GM12878 (cell line): ENCODE measurements at regions not wholly inside any gene's neighbourhood (a gene's known extent, or its start where the extent isn't known, plus 50 kb on each side); places are given as distances from the start of the nearest gene placed in this dataset.

Experiments
- ATAC-seq: fragments of 200-7000 bp; cut with Tn5 transposase; 3 replicates; pipeline ENCODE4 v1.9.1; 2020; ENCODE audit warnings: mild to moderate bottlenecking, moderate library complexity
- BruUV-seq: library from RNA; stranded (reverse); fragments of 400-500 nt; replicated peaks from 2 replicates; lab custom pipeline; 2021; lab: Mats Ljungman, UMichigan
- CTCF ChIA-PET: fragments of 300-600 bp; sonication (Branson Sonifier 250); formaldehyde crosslinking; extraction: SDS; loops from one replicate; lab custom pipeline; 2021; ENCODE audit warnings: inconsistent platforms; lab: Yijun Ruan, JAX
- POLR2A ChIA-PET: fragments of 350-600 bp; formaldehyde crosslinking; extraction: SDS; loops from one replicate; lab custom pipeline; 2021; ENCODE audit warnings: inconsistent platforms; lab: Charles Lee
- RAD21 ChIA-PET: fragments of 300-600 bp; sonication (Branson Sonifier 250); formaldehyde crosslinking; loops from one replicate; lab custom pipeline; 2023; ENCODE audit warnings: antibody characterized with exemption; ENCODE audit not compliant: unreplicated experiment; lab: Charles Lee
- SMC1A ChIA-PET: fragments of 300-600 bp; sonication (Branson Sonifier 250); formaldehyde crosslinking; loops from one replicate; lab custom pipeline; 2023; ENCODE audit not compliant: unreplicated experiment, uncharacterized antibody; lab: Charles Lee
- DNase-seq: peaks from one replicate; pipeline ENCODE4 v3.0.0-alpha.2; 2011; ENCODE audit warnings: low read depth, low spot score
- FAIRE-seq: peaks from 3 replicates; lab custom pipeline; 2011; peaks lifted over from hg19 to GRCh38; lab: Jason Lieb, UNC
- H2AFZ ChIP-seq: 2 replicates; pipeline ENCODE4 v1.6.0; 2011; ENCODE audit warnings: low read depth, low read length, control low read depth; ENCODE audit not compliant: control insufficient read depth
- H3K27ac ChIP-seq: 2 replicates; pipeline ENCODE4 v1.5.1; 2011; ENCODE audit warnings: control low read depth; ENCODE audit not compliant: control insufficient read depth, insufficient read depth
- H3K27me3 ChIP-seq, 2 experiments: replicated peaks in 1 of 2; 2 replicates each; pipeline versions ENCODE4 v1.6.0 to v1.6.1; 2011; ENCODE audit warnings: low read length in 1 of 2; ENCODE audit not compliant: control insufficient read depth in 2 of 2, insufficient read depth in 2 of 2
- H3K36me3 ChIP-seq, 2 experiments: 2 replicates each; pipeline ENCODE4 v1.5.1; 2011; ENCODE audit warnings: low read length in 1 of 2; ENCODE audit not compliant: control insufficient read depth in 2 of 2, insufficient read depth in 2 of 2
- H3K4me1 ChIP-seq: 2 replicates; pipeline ENCODE4 v1.6.1; 2011; ENCODE audit warnings: mild to moderate bottlenecking, low read length, moderate library complexity, mixed read lengths; ENCODE audit not compliant: control insufficient read depth, insufficient read depth
- H3K4me2 ChIP-seq: 2 replicates; pipeline ENCODE4 v1.6.0; 2011; ENCODE audit warnings: control low read depth; ENCODE audit not compliant: control insufficient read depth, insufficient read depth
- H3K4me3 ChIP-seq: fragments of 200-600 bp; sonication (generic); 2 replicates; pipeline ENCODE4 v1.5.1; 2016
- H3K79me2 ChIP-seq: 2 replicates; pipeline ENCODE4 v1.6.0; 2011; ENCODE audit warnings: low read length; ENCODE audit not compliant: control insufficient read depth, insufficient read depth
- H3K9ac ChIP-seq: 2 replicates; pipeline ENCODE4 v1.8.0; 2011; ENCODE audit warnings: low read length, control low read depth, mixed read lengths; ENCODE audit not compliant: control insufficient read depth, insufficient read depth
- H3K9me3 ChIP-seq: replicated peaks from 3 replicates; pipeline ENCODE4 v1.5.1; 2011; ENCODE audit warnings: mild to moderate bottlenecking, low read length; ENCODE audit not compliant: control insufficient read depth, insufficient read depth
- H4K20me1 ChIP-seq: 2 replicates; pipeline ENCODE4 v1.6.0; 2011; ENCODE audit not compliant: control insufficient read depth, insufficient read depth
- EP300 ChIP-seq, 2 experiments: fragments of 150-350 bp in 1 of 2; IDR thresholded peaks; 2 replicates each; pipeline ENCODE4 v1.6.1; 2011 to 2012; ENCODE audit warnings: low read depth in 2 of 2, low read length in 2 of 2, borderline replicate concordance in 1 of 2, improper control_type of control experiment in 1 of 2, inconsistent platforms in 1 of 2; ENCODE audit not compliant: control insufficient read depth in 1 of 2
- ESRRA ChIP-seq: IDR thresholded peaks from 2 replicates; pipeline ENCODE4 v1.6.1; 2012; ENCODE audit warnings: mild to moderate bottlenecking, low read length, improper control_type of control experiment
- HSF1 ChIP-seq: fragments of 150-350 bp; IDR thresholded peaks from 2 replicates; pipeline ENCODE4 v1.6.1; 2014; ENCODE audit warnings: mild to moderate bottlenecking, low read depth, low read length
- IKZF2 ChIP-seq, 2 experiments: fragments of 450-650 bp; IDR thresholded peaks; 2 replicates each; pipeline ENCODE4 v1.6.1; 2017; ENCODE audit warnings: mild to moderate bottlenecking in 2 of 2, moderate library complexity in 2 of 2
- NFIC ChIP-seq: IDR thresholded peaks from 2 replicates; pipeline ENCODE4 v1.6.1; 2012; ENCODE audit warnings: low read depth, mild to moderate bottlenecking, inconsistent platforms, low read length, moderate library complexity
- PAX8 ChIP-seq: fragments of 450-650 bp; IDR thresholded peaks from 2 replicates; pipeline ENCODE4 v1.6.1; 2017; ENCODE audit warnings: mild to moderate bottlenecking, moderate library complexity
- SUZ12 ChIP-seq: fragments of 200-600 bp; sonication (generic); IDR thresholded peaks from one replicate; pipeline ENCODE4 v1.6.1; 2018; ENCODE audit warnings: antibody characterized with exemption, mild to moderate bottlenecking; ENCODE audit not compliant: unreplicated experiment
- ZNF274 ChIP-seq: IDR thresholded peaks from one replicate; pipeline ENCODE4 v1.8.0; 2011; ENCODE audit not compliant: insufficient read length, insufficient read depth
- WGBS: methylation state at CpG from one replicate; pipeline ENCODE4 v1.1.6; 2016; ENCODE audit warnings: low lambda C conversion rate; ENCODE audit not compliant: insufficient replicate concordance, insufficient coverage; ENCODE audit errors: missing lambda C conversion rate; 5-methylcytosine and 5-hydroxymethylcytosine counted together
- in situ Hi-C: fragments of 300-500 bp; cut with MboI; formaldehyde crosslinking; loops from 9 replicates; pipeline ENCODE4 v1.14.3; 2018; ENCODE audit warnings: mixed read lengths
- intact Hi-C: fragments of 100-400 bp; cut with micrococcal nuclease; formaldehyde crosslinking; loops from one replicate; pipeline ENCODE4 v1.14.2; 2022; ENCODE audit not compliant: unreplicated experiment
- TF ChIP-seq, protein P1 (sequence below): fragments of 450-650 bp; IDR thresholded peaks from 2 replicates; pipeline ENCODE4 v1.6.1; 2017; ENCODE audit warnings: mild to moderate bottlenecking, moderate library complexity
- TF ChIP-seq, protein P2 (sequence below): IDR thresholded peaks from 2 replicates; pipeline ENCODE4 v1.6.1; 2012; ENCODE audit warnings: low read length, inconsistent platforms
- TF ChIP-seq, protein P3 (sequence below): fragments of 450-650 bp; formaldehyde crosslinking; IDR thresholded peaks from 2 replicates; pipeline ENCODE4 v1.5.0; 2022; ENCODE audit warnings: mild to moderate bottlenecking, missing genetic modification characterization

DNA sequence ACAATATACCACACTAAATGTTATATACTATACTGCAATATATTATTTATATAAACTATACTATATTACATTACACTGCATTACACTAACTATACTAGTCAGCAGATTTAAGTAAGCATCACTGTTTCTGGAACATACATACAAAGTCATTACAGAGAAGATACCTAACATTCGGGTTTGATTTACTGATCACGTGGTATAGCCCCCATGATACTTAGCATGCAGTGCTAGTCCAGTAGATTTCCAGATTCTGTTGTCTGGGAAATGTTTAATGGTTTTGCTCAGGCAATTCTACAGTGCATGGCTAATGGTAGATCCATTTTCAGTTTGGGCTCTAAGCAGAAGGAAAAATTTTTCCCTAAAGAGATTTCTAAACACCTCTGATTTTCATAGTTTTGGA, 403.7 kb upstream of the TMTC1 start:
- ChIA-PET POLR2A (no interaction called here), RAD21 (no interaction called here), CTCF (no interaction called here), SMC1A (no interaction called here)
- Histone ChIP-seq H3K9me3 (no peaks in the 10 kb centered on the region), H3K27ac (no peak overlapping the region), H3K4me1 (no peaks in the 10 kb centered on the region), H3K36me3 (no peaks in the 10 kb centered on the region), H3K79me2 (no peaks in the 10 kb centered on the region), H3K4me3 (no peak overlapping the region), H3K9ac (no peak overlapping the region), H4K20me1 (no peaks in the 10 kb centered on the region), H3K4me2 (no peak overlapping the region), H3K27me3 (no peaks in the 10 kb centered on the region), H2AFZ (no peak overlapping the region)
- 35% methylated on average over 2 of the region's 2 CpGs for WGBS
- in situ Hi-C loops: no loop called here
- FAIRE-seq (no peak), DNase-seq (no peak), ATAC-seq (no peak)
- intact Hi-C loops: no loop called here
- no TSS peak for BruUV-seq
- TF ChIP-seq EP300 (IDR thresholded peaks at IDR 0.05; ENCODE audit: borderline replicate concordance in 1 of 2, control insufficient read depth in 1 of 2, low read depth in 2 of 2, low read length in 2 of 2): no peak
- TF ChIP-seq HSF1: no peak
- TF ChIP-seq, protein P1, sequence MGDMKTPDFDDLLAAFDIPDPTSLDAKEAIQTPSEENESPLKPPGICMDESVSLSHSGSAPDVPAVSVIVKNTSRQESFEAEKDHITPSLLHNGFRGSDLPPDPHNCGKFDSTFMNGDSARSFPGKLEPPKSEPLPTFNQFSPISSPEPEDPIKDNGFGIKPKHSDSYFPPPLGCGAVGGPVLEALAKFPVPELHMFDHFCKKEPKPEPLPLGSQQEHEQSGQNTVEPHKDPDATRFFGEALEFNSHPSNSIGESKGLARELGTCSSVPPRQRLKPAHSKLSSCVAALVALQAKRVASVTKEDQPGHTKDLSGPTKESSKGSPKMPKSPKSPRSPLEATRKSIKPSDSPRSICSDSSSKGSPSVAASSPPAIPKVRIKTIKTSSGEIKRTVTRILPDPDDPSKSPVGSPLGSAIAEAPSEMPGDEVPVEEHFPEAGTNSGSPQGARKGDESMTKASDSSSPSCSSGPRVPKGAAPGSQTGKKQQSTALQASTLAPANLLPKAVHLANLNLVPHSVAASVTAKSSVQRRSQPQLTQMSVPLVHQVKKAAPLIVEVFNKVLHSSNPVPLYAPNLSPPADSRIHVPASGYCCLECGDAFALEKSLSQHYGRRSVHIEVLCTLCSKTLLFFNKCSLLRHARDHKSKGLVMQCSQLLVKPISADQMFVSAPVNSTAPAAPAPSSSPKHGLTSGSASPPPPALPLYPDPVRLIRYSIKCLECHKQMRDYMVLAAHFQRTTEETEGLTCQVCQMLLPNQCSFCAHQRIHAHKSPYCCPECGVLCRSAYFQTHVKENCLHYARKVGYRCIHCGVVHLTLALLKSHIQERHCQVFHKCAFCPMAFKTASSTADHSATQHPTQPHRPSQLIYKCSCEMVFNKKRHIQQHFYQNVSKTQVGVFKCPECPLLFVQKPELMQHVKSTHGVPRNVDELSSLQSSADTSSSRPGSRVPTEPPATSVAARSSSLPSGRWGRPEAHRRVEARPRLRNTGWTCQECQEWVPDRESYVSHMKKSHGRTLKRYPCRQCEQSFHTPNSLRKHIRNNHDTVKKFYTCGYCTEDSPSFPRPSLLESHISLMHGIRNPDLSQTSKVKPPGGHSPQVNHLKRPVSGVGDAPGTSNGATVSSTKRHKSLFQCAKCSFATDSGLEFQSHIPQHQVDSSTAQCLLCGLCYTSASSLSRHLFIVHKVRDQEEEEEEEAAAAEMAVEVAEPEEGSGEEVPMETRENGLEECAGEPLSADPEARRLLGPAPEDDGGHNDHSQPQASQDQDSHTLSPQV: no peak
- TF ChIP-seq SUZ12: no peak
- TF ChIP-seq IKZF2 (IDR thresholded peaks at IDR 0.05): no peak
- no peak for TF ChIP-seq NFIC
- TF ChIP-seq ZNF274: no peak
- no peak for TF ChIP-seq ESRRA
- TF ChIP-seq, protein P2, sequence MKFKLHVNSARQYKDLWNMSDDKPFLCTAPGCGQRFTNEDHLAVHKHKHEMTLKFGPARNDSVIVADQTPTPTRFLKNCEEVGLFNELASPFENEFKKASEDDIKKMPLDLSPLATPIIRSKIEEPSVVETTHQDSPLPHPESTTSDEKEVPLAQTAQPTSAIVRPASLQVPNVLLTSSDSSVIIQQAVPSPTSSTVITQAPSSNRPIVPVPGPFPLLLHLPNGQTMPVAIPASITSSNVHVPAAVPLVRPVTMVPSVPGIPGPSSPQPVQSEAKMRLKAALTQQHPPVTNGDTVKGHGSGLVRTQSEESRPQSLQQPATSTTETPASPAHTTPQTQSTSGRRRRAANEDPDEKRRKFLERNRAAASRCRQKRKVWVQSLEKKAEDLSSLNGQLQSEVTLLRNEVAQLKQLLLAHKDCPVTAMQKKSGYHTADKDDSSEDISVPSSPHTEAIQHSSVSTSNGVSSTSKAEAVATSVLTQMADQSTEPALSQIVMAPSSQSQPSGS: no peak
- TF ChIP-seq, protein P3, sequence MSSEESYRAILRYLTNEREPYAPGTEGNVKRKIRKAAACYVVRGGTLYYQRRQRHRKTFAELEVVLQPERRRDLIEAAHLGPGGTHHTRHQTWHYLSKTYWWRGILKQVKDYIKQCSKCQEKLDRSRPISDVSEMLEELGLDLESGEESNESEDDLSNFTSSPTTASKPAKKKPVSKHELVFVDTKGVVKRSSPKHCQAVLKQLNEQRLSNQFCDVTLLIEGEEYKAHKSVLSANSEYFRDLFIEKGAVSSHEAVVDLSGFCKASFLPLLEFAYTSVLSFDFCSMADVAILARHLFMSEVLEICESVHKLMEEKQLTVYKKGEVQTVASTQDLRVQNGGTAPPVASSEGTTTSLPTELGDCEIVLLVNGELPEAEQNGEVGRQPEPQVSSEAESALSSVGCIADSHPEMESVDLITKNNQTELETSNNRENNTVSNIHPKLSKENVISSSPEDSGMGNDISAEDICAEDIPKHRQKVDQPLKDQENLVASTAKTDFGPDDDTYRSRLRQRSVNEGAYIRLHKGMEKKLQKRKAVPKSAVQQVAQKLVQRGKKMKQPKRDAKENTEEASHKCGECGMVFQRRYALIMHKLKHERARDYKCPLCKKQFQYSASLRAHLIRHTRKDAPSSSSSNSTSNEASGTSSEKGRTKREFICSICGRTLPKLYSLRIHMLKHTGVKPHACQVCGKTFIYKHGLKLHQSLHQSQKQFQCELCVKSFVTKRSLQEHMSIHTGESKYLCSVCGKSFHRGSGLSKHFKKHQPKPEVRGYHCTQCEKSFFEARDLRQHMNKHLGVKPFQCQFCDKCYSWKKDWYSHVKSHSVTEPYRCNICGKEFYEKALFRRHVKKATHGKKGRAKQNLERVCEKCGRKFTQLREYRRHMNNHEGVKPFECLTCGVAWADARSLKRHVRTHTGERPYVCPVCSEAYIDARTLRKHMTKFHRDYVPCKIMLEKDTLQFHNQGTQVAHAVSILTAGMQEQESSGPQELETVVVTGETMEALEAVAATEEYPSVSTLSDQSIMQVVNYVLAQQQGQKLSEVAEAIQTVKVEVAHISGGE (CRISPR knock-in tag): no peak
- no peak for TF ChIP-seq PAX8
